ENCODE measurements at regions not wholly inside any gene's neighbourhood (a gene's known extent, or its start where the extent isn't known, plus 50 kb on each side); places are given as distances from the start of the nearest gene placed in this dataset.

DNA sequence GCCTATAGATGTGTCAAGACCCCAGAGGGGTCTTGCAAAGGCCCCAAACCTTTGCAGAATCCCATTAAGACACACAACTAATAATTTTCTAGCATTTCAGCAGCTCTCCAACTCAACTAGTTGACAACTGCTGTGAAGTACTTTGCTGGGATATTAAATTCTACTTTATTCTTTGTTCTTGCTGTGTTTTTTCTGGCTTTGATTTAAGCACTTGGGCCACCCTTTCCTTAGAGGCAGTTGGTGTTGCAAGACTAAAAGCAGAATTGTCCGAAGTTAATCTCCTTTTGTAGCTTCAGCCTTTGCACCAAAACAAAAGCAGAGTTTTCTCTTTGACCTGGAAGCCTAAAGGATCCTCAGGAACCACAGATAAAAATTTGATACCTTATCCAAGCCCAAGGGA is 353.1 kb upstream of the CLNK start:
- TF ChIP-seq CTCF (IDR thresholded peaks at IDR 0.05) (no peak), POLR2AphosphoS5 (IDR thresholded peaks at IDR 0.05) (no peak), POLR2A (IDR thresholded peaks at IDR 0.05) (no peak), EP300 (IDR thresholded peaks at IDR 0.05) (no peak)

Data from upper lobe of left lung (tissue), 4 donors.